KMS-11 (cell line): ENCODE measurements at regions not wholly inside any gene's neighbourhood (a gene's known extent, or its start where the extent isn't known, plus 50 kb on each side); places are given as distances from the start of the nearest gene placed in this dataset.

Experiments used
- H2AFZ ChIP-seq: fragments of 200-600 bp; sonication (generic); 2 replicates; pipeline ENCODE4 v1.6.1; 2016; ENCODE audit warnings: antibody characterized with exemption, mixed run types, low read depth
- H3K27ac ChIP-seq: fragments of 200-600 bp; sonication (generic); 2 replicates; pipeline ENCODE4 v1.6.1; 2016; ENCODE audit warnings: mild to moderate bottlenecking, mixed run types
- H3K27me3 ChIP-seq: fragments of 200-600 bp; sonication (generic); 2 replicates; pipeline ENCODE4 v1.6.1; 2017; ENCODE audit warnings: mild to moderate bottlenecking, low read depth, mixed run types, moderate library complexity; ENCODE audit not compliant: insufficient read depth
- H3K36me3 ChIP-seq: fragments of 200-600 bp; sonication (generic); 2 replicates; pipeline ENCODE4 v1.6.1; 2017; ENCODE audit warnings: mild to moderate bottlenecking, mixed run types; ENCODE audit not compliant: insufficient read depth
- H3K4me1 ChIP-seq: fragments of 200-600 bp; sonication (generic); 2 replicates; pipeline ENCODE4 v1.6.1; 2016; ENCODE audit warnings: mild to moderate bottlenecking, low read depth, mixed run types; ENCODE audit not compliant: poor library complexity, severe bottlenecking
- H3K4me2 ChIP-seq: fragments of 200-600 bp; sonication (generic); 2 replicates; pipeline ENCODE4 v1.7.0; 2016; ENCODE audit warnings: mild to moderate bottlenecking, mixed run types
- H3K4me3 ChIP-seq: fragments of 200-600 bp; sonication (generic); IDR thresholded peaks from 2 replicates; pipeline ENCODE4 v1.6.1; 2017; ENCODE audit warnings: low read depth, low read length, mixed read lengths; ENCODE audit not compliant: insufficient read depth
- H3K79me2 ChIP-seq: fragments of 200-600 bp; sonication (generic); 2 replicates; pipeline ENCODE4 v1.6.1; 2016; ENCODE audit warnings: low read depth, mixed run types; ENCODE audit not compliant: insufficient read depth
- H3K9ac ChIP-seq: fragments of 200-600 bp; sonication (generic); 2 replicates; pipeline ENCODE4 v1.6.1; 2016; ENCODE audit warnings: mild to moderate bottlenecking, mixed run types
- H4K20me1 ChIP-seq: fragments of 200-600 bp; sonication (generic); 2 replicates; pipeline ENCODE4 v1.6.1; 2016; ENCODE audit warnings: mild to moderate bottlenecking, mixed run types; ENCODE audit not compliant: insufficient read depth
- CTCF ChIP-seq: fragments of 200-600 bp; sonication (generic); conservative IDR thresholded peaks from 2 replicates; pipeline ENCODE4 v1.6.1; 2017; ENCODE audit warnings: low read depth, mild to moderate bottlenecking, antibody characterized with exemption, low read length, moderate library complexity, mixed read lengths

- Histone ChIP-seq H4K20me1 (no peaks in the 10 kb centered on the region), H3K36me3 (no peaks in the 10 kb centered on the region), H3K27ac (no peak overlapping the region), H2AFZ (no peak overlapping the region), H3K4me2 (no peak overlapping the region), H3K79me2 (no peaks in the 10 kb centered on the region), H3K4me3 (no peak overlapping the region), H3K9ac (no peak overlapping the region), H3K27me3 (no peaks in the 10 kb centered on the region), H3K4me1 (no peaks in the 10 kb centered on the region)
- no peak for TF ChIP-seq CTCF
These were observed 119.6 kb upstream of the TAF11L2 start for GRCh38 chr5:17378346-17378997.

- H3K36me3 ChIP-seq = no peaks in the 10 kb centered on the region
- no peak for TF ChIP-seq CTCF
- no peaks in the 10 kb centered on the region for H3K27me3 ChIP-seq
- H3K4me1 ChIP-seq = no peaks in the 10 kb centered on the region
- H3K79me2 ChIP-seq = no peaks in the 10 kb centered on the region
- H4K20me1 ChIP-seq = no peaks in the 10 kb centered on the region
- no peak overlapping the region for H3K4me2 ChIP-seq
- H3K27ac ChIP-seq = no peak overlapping the region
- no peak overlapping the region for H3K4me3 ChIP-seq
- H2AFZ ChIP-seq = no peak overlapping the region
- H3K9ac ChIP-seq = no peak overlapping the region
These were observed 118.7 kb upstream of the TAF11L2 start for GRCh38 chr5:17379100-17379951.

GRCh38 chr5:17381932-17382331, 116.1 kb upstream of the TAF11L2 start:
- Histone ChIP-seq H3K36me3 (no peaks in the 10 kb centered on the region), H3K27ac (no peak overlapping the region), H4K20me1 (no peaks in the 10 kb centered on the region), H3K79me2 (no peaks in the 10 kb centered on the region), H3K4me3 (no peak overlapping the region), H3K9ac (no peak overlapping the region), H3K4me2 (no peak overlapping the region), H3K27me3 (no peaks in the 10 kb centered on the region), H3K4me1 (no peaks in the 10 kb centered on the region), H2AFZ (no peak overlapping the region)
- TF ChIP-seq CTCF = no peak

- no peak overlapping the region for H3K4me2 ChIP-seq
- H3K79me2 ChIP-seq = no peaks in the 10 kb centered on the region
- H3K27me3 ChIP-seq = no peaks in the 10 kb centered on the region
- no peaks in the 10 kb centered on the region for H3K36me3 ChIP-seq
- H3K27ac ChIP-seq = no peak overlapping the region
- no peaks in the 10 kb centered on the region for H3K4me1 ChIP-seq
- H3K4me3 ChIP-seq = no peak overlapping the region
- H3K9ac ChIP-seq = no peak overlapping the region
- H2AFZ ChIP-seq = no peak overlapping the region
- no peak for TF ChIP-seq CTCF
- H4K20me1 ChIP-seq = no peaks in the 10 kb centered on the region
These were observed 114.5 kb upstream of the TAF11L2 start for GRCh38 chr5:17383526-17383925.
